WERI-Rb-1 (cell line): ENCODE measurements at regions not wholly inside any gene's neighbourhood (a gene's known extent, or its start where the extent isn't known, plus 50 kb on each side); places are given as distances from the start of the nearest gene placed in this dataset.

ENCODE experiments used
- DNase-seq: peaks from one replicate; pipeline ENCODE4 v3.0.0-alpha.2; 2020
- H3K27ac ChIP-seq: fragments of 250-450 bp; sonication (Bioruptor Pico); 2 replicates; pipeline ENCODE4 v1.5.1; 2020; ENCODE audit warnings: mild to moderate bottlenecking, moderate library complexity
- H3K27me3 ChIP-seq: fragments of 250-450 bp; sonication (Bioruptor Pico); 2 replicates; pipeline ENCODE4 v1.5.1; 2021; ENCODE audit warnings: mild to moderate bottlenecking, low read depth, moderate library complexity; ENCODE audit not compliant: insufficient read depth, severe bottlenecking
- H3K36me3 ChIP-seq: fragments of 250-450 bp; sonication (Bioruptor Pico); 2 replicates; pipeline ENCODE4 v1.5.1; 2020; ENCODE audit warnings: mild to moderate bottlenecking, moderate library complexity
- H3K4me3 ChIP-seq: 2 replicates; pipeline ENCODE4 v1.5.1; 2011; ENCODE audit warnings: low read depth, mild to moderate bottlenecking, control low read depth, low read length
- H3K9me3 ChIP-seq: fragments of 250-450 bp; sonication (Bioruptor Pico); 2 replicates; pipeline ENCODE4 v1.5.1; 2021; ENCODE audit warnings: mild to moderate bottlenecking, moderate library complexity; ENCODE audit not compliant: severe bottlenecking
- CTCF ChIP-seq: IDR thresholded peaks from 2 replicates; pipeline ENCODE4 v1.5.1; 2011; ENCODE audit warnings: low read depth, mild to moderate bottlenecking, control low read depth, inconsistent platforms, low read length

- TF ChIP-seq CTCF = no peak
- Histone ChIP-seq H3K9me3 (no peaks in the 10 kb centered on the region), H3K27ac (no peak overlapping the region), H3K27me3 (no peaks in the 10 kb centered on the region), H3K36me3 (no peaks in the 10 kb centered on the region), H3K4me3 (no peak overlapping the region)
- no peak for DNase-seq
Measured at GRCh38 chr2:82893190-82893589, 1565.9 kb downstream of the SUCLG1 start.

GRCh38 chr2:82879803-82880202 lies 1579.3 kb downstream of the SUCLG1 start:
- DNase-seq = no peak
- TF ChIP-seq CTCF = no peak
- Histone ChIP-seq H3K9me3 (no peaks in the 10 kb centered on the region), H3K36me3 (no peaks in the 10 kb centered on the region), H3K27ac (no peak overlapping the region), H3K4me3 (no peak overlapping the region), H3K27me3 (no peaks in the 10 kb centered on the region)

- TF ChIP-seq CTCF = no peak
- Histone ChIP-seq H3K4me3 (no peak overlapping the region), H3K27me3 (no peaks in the 10 kb centered on the region), H3K9me3 (no peaks in the 10 kb centered on the region), H3K36me3 (no peaks in the 10 kb centered on the region), H3K27ac (no peak overlapping the region)
- DNase-seq = no peak
Measured at GRCh38 chr2:82875858-82876257, 1583.2 kb downstream of the SUCLG1 start.

- Histone ChIP-seq H3K27me3 (no peaks in the 10 kb centered on the region), H3K4me3 (no peak overlapping the region)
Measured at GRCh38 chr2:82857967-82858366, 1601.1 kb downstream of the SUCLG1 start.

GRCh38 chr2:82853299-82853698 lies 1605.8 kb downstream of the SUCLG1 start:
- no peak for TF ChIP-seq CTCF
- Histone ChIP-seq H3K9me3 (no peaks in the 10 kb centered on the region), H3K27ac (no peak overlapping the region), H3K4me3 (no peak overlapping the region), H3K27me3 (no peaks in the 10 kb centered on the region), H3K36me3 (no peaks in the 10 kb centered on the region)
- DNase-seq = no peak

More at GRCh38 chr2:82857967-82858366, 1601.1 kb downstream of the SUCLG1 start:
- no peak for TF ChIP-seq CTCF
- Histone ChIP-seq H3K36me3 (no peaks in the 10 kb centered on the region), H3K9me3 (no peaks in the 10 kb centered on the region), H3K27ac (no peak overlapping the region)
- no peak for DNase-seq

GRCh38 chr2:82852787-82853186 lies 1606.3 kb downstream of the SUCLG1 start:
- Histone ChIP-seq H3K27me3 (no peaks in the 10 kb centered on the region), H3K4me3 (no peak overlapping the region), H3K36me3 (no peaks in the 10 kb centered on the region), H3K9me3 (no peaks in the 10 kb centered on the region), H3K27ac (no peak overlapping the region)
- no peak for DNase-seq
- TF ChIP-seq CTCF = no peak
